ENCODE measurements at regions not wholly inside any gene's neighbourhood (a gene's known extent, or its start where the extent isn't known, plus 50 kb on each side); places are given as distances from the start of the nearest gene placed in this dataset.
"Not testable (repeated sequence)": the region's sequence is repeated elsewhere in the genome, so short reads cannot be mapped to it uniquely, and the experiment has no call there.

- DNase-seq = no peak
Observed at GRCh38 chr18:60319129-60319528, 53.4 kb downstream of the MC4R start.

DNA sequence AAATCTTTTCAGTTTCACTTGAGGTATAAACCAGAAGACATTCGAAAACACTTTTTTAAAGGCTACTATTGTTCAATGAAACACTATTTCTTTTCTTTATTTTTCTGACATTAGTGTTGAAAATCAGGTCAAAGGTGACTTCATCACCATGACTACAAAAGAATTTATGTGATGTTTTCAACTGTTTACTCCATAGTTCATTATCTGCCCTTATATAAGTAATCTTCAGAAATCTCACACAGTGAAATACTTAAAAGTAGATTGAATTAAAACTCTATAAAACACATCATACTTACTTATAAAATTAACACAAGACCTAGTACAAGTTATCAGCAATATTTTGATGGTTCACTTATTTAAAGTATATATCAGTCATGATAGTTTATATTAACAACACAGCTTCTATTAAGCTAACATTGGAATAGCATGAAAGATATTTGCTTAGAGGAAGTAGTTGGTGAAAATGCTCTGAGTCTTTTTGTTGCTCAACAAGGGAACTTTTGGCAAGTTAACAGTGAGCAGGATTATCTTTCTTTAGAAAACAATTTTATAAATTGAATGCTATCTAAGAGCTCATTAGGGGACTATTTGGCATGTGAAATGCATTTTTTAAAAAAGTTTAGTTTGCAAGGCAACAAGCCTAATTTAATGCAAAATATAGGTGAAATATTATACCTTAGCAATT, 60.8 kb downstream of the MC4R start:
- no peak for DNase-seq

DNA sequence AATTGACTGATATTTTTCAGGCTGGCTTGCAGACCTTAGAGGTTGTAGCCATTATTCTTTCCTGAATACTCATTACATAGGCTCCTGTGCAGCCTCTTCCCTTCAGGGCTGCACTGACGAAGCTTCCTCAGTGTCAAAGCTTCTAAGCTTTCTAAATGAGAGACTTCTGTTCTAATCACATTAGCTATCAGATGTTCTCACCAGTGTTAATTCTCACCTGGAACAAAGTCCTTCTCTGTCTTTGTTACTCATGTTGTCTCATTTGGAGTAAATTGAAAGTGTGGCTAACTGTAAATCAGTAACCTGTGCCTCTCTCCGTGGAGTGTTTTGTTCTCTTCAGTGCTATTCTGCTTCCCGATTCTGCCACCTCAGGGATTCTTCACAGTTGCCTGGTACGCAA, 76.9 kb downstream of the MC4R start:
- no peak for DNase-seq

DNA sequence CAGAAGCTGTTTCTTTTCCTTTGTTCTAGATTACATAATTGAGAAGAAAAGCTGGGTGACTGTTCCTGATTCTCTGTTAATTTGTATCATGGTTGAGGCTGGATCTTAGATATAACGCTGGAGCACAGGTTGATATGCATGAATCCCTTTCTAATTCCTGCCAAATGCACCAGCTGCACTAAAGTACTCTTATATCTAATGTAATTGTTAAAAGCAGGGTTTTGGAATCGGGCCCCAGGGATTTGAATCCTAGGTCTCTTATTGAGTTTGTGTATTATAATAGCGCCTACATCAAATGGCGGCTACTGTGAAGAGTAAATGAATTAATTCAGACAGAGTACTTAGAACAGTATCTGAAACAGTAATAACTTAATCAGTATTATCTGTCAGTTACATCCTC, 80.4 kb downstream of the MC4R start:
- no peak for DNase-seq

- DNase-seq = no peak
Observed at GRCh38 chr18:60279391-60279790, 93.2 kb downstream of the MC4R start.

DNA sequence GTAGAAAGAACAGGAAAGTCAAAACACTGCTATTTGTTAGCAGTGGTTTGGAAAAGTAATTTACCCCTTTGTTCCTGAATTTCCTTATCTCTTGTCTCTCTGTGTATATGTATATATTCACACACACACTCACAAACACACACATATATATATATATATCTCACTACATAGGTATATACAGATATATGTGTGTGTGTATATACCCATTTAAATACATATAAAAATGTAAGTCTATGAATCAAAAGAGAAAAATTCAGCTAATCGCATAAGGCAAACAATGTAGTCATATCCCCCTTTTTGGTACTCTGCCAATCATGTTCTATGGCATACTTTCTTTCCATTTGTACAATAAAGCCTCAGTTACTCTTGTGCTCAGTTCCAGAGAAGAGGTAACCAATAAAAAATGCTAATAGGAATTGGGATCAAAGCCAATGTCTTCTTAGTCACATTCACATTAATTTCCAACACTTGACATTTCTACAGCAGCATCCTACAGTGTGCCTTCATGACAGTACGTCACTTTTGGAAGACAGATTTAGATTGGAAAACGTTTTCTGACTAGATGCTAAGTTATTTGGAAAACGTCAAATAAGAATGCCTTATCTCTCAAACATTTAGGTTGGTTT, 94.6 kb downstream of the MC4R start:
- no peak for DNase-seq

DNA sequence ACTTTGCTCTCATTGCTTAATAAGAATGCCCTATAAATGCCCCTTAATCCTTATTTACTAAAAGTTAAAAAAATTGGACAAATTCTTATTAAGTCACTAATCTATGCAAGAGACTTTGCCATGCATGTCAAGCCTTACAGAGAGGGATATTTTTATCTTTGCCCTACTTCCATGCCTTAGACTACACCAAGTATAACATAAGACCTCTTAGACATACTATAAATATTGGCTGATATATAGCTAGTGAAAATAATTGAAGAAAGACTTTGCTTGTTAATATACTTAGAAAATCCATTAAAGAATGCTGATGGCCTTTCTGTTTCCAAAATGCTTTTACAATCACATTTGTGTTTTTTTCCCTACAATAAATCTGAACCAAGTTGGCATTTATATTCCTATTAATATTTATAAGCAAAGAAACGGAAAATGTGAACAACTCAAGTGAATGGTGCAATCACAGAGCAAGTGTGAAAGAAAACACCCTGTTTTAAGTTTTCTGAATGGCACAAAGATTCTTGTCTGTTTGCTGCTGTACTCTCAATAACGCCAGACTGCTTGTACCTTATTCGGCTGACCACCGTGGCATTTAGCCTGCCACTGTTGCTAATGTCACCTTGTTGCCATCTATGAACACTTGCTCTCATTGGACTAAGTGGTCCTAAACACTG, 105.0 kb downstream of the MC4R start:
- DNase-seq = no peak

- no peak for DNase-seq
Observed at GRCh38 chr18:60266558-60266957, 106.0 kb downstream of the MC4R start.

- no peak for DNase-seq
Observed at GRCh38 chr18:60259052-60259681, 113.4 kb downstream of the MC4R start.

DNA sequence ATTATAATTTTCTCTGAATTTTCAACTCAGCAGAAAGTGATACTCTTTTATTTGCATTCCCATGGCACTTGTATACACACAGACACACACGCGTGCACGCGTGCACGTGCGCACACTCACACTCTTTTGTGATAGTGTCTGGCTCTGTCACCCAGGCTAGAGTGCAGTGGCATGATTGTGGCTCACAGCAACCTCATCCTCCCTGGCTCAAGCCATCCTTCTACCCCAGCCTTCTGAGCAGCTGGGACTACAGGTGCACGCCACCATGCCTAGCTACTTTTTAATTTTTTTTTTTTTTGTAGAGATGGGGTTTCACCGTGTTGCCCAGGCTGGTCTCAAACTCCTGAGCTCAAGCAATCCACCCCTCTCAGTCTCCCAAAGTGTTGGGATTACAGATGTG, 123.2 kb downstream of the MC4R start:
- no peak for DNase-seq

- DNase-seq = no peak
Observed at GRCh38 chr18:60248336-60249330, 123.9 kb downstream of the MC4R start.

GRCh38 chr18:60247103-60247502, 125.5 kb downstream of the MC4R start:
- no peak for DNase-seq

- no peak for DNase-seq
Observed at GRCh38 chr18:60246606-60247005, 126.0 kb downstream of the MC4R start.

DNA sequence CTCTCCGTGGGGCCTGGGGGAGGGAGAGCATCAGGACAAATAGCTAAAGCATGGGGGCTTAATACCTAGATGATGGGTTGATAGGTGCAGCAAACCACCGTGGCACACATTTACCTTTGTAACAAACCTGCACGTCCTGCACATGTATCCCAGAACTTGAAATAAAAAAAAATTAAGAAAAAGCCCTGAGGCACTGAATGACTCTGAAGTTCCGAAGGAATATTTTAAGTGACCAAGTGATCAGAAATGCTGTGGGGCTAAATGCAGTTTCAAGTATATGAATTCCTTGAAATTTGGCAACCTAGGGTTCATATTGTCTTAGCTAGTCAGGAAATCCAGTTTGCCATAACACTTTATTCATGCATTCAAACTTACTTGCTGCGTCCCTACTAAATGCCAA, 127.5 kb downstream of the MC4R start:
- no peak for DNase-seq

- DNase-seq = not testable (repeated sequence)
Observed at GRCh38 chr18:60239024-60239710, 133.4 kb downstream of the MC4R start.

GRCh38 chr18:60235164-60235563, 137.4 kb downstream of the MC4R start:
- no peak for DNase-seq

DNA sequence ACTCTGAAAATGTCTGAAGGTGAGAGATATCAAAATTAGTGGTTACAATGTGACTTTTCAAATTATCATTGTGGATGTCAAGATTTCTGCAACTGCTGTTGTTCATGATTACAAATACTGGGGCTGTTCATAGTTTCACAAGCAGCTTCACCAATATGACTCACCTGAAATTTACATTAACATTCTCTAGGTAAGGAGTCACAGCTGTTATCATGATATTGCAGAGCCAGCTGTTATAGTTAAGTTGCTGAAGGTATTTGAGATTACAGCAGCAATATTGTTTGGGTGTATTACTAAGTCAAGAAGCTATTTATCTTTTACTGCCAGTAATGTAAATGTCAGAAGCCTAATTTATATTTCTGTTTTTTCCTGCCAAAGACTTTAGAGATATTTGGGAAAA, 140.0 kb downstream of the MC4R start:
- no peak for DNase-seq

DNA sequence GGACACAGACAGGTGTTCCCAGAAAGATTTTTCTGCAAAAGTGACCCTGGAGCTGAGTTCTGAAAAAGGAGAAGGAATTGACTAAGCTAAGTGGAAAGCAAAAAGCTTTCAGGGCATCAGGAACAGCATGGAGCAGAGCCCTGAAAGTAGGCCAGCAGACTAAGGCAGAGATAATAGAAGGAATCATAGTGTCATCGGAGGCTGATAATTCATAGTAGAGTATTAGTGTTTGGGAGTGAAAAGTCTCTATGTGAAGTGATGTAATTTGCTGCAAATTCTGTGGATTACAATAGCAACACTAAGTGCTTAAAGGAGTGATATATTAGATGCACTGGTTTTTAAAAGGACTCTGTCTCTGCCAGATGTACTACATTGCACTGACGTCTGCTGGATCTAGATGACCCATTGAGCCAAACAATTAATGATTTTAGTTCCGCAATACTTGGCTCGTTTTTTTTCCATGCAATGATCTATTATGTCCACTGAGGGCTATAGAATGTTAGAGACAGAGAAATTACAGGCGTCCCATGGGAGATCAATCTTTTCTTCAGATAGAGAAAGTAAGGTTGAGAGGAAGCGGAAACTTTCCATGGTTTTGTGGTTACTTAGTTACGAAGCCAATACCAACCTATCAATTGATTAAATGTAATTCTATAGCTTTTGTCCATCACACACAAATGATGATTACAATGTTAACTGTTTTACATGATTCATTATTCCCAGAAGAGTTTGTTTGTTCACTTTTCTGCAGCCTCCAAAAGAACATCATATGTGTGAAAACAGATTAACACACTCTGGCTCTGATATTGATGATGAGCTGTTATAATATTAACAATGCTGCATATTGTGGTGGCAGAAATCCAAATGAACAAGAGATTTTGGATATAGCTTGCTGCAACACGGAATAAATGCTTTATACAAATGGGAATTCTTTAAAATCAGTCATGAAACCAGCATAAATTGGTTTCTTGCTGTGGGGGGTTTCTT, 143.7 kb downstream of the MC4R start:
- DNase-seq = no peak

DNA sequence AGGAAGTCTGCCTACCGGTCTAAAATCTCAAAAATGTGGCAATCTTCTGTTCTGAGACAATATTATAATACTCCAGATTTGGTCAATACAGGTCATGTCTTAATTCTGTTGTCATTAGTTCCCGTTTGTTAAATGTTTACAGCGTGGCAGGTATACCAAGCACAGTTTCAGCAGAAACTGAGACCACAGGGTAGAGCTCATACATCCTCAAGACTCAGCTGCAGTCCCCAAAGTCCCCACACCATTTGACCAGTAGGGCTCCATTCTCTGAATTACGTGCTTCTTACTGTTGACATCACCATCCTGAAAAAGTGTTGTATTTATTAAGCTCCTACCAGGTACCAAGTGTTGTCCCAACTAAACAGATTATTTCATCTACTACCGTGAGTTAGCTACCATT, 157.1 kb downstream of the MC4R start:
- no peak for DNase-seq

GRCh38 chr18:60209042-60209441, 163.5 kb downstream of the MC4R start:
- no peak for DNase-seq

DNA sequence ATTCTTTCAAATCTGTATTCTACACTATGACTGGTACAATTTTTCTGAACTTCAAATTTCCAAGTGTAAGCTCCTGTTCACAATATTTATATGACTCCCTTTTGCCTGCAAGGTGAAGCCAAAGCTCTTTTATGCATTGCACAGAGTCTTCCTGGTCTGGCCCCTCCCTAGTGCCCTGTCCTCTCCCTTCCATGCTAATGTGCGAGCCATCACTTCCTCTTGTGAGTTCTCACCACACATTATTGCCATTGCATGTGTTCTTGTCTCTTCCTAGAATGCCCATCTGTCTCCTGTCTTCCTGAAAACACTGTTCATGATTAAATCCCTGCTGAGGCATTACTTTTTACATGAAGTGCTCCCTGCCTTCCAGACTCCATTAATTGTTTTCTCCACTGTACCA, 169.9 kb downstream of the MC4R start:
- DNase-seq = no peak

Measured in effector CD4-positive, alpha-beta T cell (primary cell).